A673 (cell line): ENCODE measurements at regions not wholly inside any gene's neighbourhood (a gene's known extent, or its start where the extent isn't known, plus 50 kb on each side); places are given as distances from the start of the nearest gene placed in this dataset.

Source experiments
- EZH2 ChIP-seq: fragments of 200-600 bp; sonication (generic); IDR thresholded peaks from 2 replicates; pipeline ENCODE4 v1.6.1; 2017; ENCODE audit warnings: borderline replicate concordance, low read depth, mild to moderate bottlenecking, mixed read lengths, antibody characterized with exemption, low read length; ENCODE audit not compliant: poor library complexity, severe bottlenecking
- TF ChIP-seq, protein P1 (sequence below): fragments of 300-800, 200-600 bp; sonication (generic); conservative IDR thresholded peaks from 2 replicates; pipeline ENCODE4 v1.5.1; 2017; ENCODE audit warnings: low read depth, mild to moderate bottlenecking, antibody characterized with exemption, low read length, moderate library complexity, mixed read lengths

DNA sequence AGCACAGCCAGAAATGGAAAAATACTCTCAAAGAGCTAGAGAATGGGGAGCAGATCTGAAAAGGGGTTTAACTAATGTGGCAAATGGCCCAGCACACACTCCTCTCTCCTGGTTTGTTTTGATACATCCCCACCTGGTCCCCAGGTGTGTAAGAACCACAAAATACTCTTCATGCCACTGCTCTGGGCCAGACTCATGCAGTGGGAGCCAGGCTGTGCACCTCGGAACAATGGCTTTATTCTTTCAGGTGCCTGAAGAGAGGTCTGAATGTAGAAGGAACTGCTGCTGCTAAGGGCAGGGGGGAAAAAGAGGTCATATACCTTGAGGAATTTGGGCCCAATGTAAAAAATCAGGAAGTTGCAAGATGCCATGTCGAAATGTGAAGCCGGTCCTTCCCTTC lies 123.9 kb upstream of the ADAMTSL1 start:
- TF ChIP-seq EZH2, result no peak
- TF ChIP-seq, protein P1, sequence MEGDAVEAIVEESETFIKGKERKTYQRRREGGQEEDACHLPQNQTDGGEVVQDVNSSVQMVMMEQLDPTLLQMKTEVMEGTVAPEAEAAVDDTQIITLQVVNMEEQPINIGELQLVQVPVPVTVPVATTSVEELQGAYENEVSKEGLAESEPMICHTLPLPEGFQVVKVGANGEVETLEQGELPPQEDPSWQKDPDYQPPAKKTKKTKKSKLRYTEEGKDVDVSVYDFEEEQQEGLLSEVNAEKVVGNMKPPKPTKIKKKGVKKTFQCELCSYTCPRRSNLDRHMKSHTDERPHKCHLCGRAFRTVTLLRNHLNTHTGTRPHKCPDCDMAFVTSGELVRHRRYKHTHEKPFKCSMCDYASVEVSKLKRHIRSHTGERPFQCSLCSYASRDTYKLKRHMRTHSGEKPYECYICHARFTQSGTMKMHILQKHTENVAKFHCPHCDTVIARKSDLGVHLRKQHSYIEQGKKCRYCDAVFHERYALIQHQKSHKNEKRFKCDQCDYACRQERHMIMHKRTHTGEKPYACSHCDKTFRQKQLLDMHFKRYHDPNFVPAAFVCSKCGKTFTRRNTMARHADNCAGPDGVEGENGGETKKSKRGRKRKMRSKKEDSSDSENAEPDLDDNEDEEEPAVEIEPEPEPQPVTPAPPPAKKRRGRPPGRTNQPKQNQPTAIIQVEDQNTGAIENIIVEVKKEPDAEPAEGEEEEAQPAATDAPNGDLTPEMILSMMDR, result no peak
